H9 (cell line): ENCODE measurements at regions not wholly inside any gene's neighbourhood (a gene's known extent, or its start where the extent isn't known, plus 50 kb on each side); places are given as distances from the start of the nearest gene placed in this dataset.

Source experiments
- DNase-seq: peaks from one replicate; pipeline ENCODE4 v3.0.0-alpha.2; 2017
- H2AFZ ChIP-seq: one replicate; pipeline ENCODE4 v1.6.1; 2013; ENCODE audit warnings: mild to moderate bottlenecking, low read length, control low read depth, moderate library complexity
- H2AK5ac ChIP-seq: 2 replicates; pipeline ENCODE4 v1.6.1; 2013; ENCODE audit warnings: low read length, control low read depth, mixed read lengths; ENCODE audit not compliant: insufficient read length
- H2BK120ac ChIP-seq: one replicate; pipeline ENCODE4 v1.6.1; 2013; ENCODE audit warnings: low read depth, mild to moderate bottlenecking, low read length, control low read depth, inconsistent platforms; ENCODE audit not compliant: poor library complexity, severe bottlenecking
- H2BK12ac ChIP-seq: 2 replicates; pipeline ENCODE4 v1.6.1; 2013; ENCODE audit warnings: low read length, control low read depth, mixed read lengths, low read depth; ENCODE audit not compliant: insufficient read length
- H2BK15ac ChIP-seq: 2 replicates; pipeline ENCODE4 v1.6.1; 2013; ENCODE audit warnings: low read depth, low read length, control low read depth
- H2BK20ac ChIP-seq: one replicate; pipeline ENCODE4 v1.6.1; 2013; ENCODE audit warnings: low read depth, mild to moderate bottlenecking, low read length, control low read depth, inconsistent platforms; ENCODE audit not compliant: poor library complexity, severe bottlenecking
- H2BK5ac ChIP-seq: 2 replicates; pipeline ENCODE4 v1.6.1; 2013; ENCODE audit warnings: low read length, control low read depth, mixed read lengths; ENCODE audit not compliant: insufficient read length
- H3K14ac ChIP-seq: 2 replicates; pipeline ENCODE4 v1.6.1; 2013; ENCODE audit warnings: low read length, control low read depth; ENCODE audit not compliant: insufficient read depth
- H3K18ac ChIP-seq: 2 replicates; pipeline ENCODE4 v1.6.1; 2013; ENCODE audit warnings: low read depth, mild to moderate bottlenecking, mixed read lengths, low read length, control low read depth; ENCODE audit not compliant: insufficient read length
- H3K23ac ChIP-seq: 2 replicates; pipeline ENCODE4 v1.6.1; 2013; ENCODE audit warnings: low read length, control low read depth, mixed read lengths, low read depth; ENCODE audit not compliant: insufficient read length
- H3K23me2 ChIP-seq: 2 replicates; pipeline ENCODE4 v1.6.1; 2013; ENCODE audit warnings: low read depth, mild to moderate bottlenecking, mixed read lengths, low read length, control low read depth; ENCODE audit not compliant: insufficient read length, poor library complexity, severe bottlenecking
- H3K27ac ChIP-seq: 2 replicates; pipeline ENCODE4 v1.5.1; 2013; ENCODE audit warnings: low read length, control low read depth, mixed read lengths, low read depth; ENCODE audit not compliant: insufficient read length
- H3K27me3 ChIP-seq: 2 replicates; pipeline ENCODE4 v1.6.1; 2013; ENCODE audit warnings: low read length, control low read depth, inconsistent platforms; ENCODE audit not compliant: insufficient read depth
- H3K4ac ChIP-seq: 2 replicates; pipeline ENCODE4 v1.6.1; 2013; ENCODE audit warnings: low read depth, mild to moderate bottlenecking, control low read depth, inconsistent platforms, low read length, moderate library complexity
- H3K4me1 ChIP-seq: 2 replicates; pipeline ENCODE4 v1.6.1; 2013; ENCODE audit warnings: low read length, control low read depth, inconsistent platforms; ENCODE audit not compliant: insufficient read depth
- H3K4me2 ChIP-seq: 2 replicates; pipeline ENCODE4 v1.6.1; 2013; ENCODE audit warnings: low read length, control low read depth, mixed read lengths; ENCODE audit not compliant: insufficient read length, insufficient read depth
- H3K56ac ChIP-seq: 2 replicates; pipeline ENCODE4 v1.6.1; 2013; ENCODE audit warnings: low read depth, mild to moderate bottlenecking, mixed read lengths, low read length, control low read depth; ENCODE audit not compliant: insufficient read length
- H3K79me1 ChIP-seq: 2 replicates; pipeline ENCODE4 v1.6.1; 2013; ENCODE audit warnings: low read depth, mild to moderate bottlenecking, moderate library complexity, low read length, control low read depth, inconsistent platforms; ENCODE audit not compliant: insufficient read depth, poor library complexity, severe bottlenecking
- H3K79me2 ChIP-seq: 2 replicates; pipeline ENCODE4 v1.6.1; 2013; ENCODE audit warnings: low read length, control low read depth, inconsistent platforms; ENCODE audit not compliant: insufficient read depth
- H3K9ac ChIP-seq: 2 replicates; pipeline ENCODE4 v1.6.1; 2013; ENCODE audit warnings: low read length, control low read depth, mixed read lengths; ENCODE audit not compliant: insufficient read length; ENCODE audit errors: extremely low read depth
- H3K9me3 ChIP-seq: one replicate; pipeline ENCODE4 v1.6.1; 2013; ENCODE audit warnings: low read depth, low read length, inconsistent platforms; ENCODE audit not compliant: control insufficient read depth
- H3T11ph ChIP-seq: one replicate; pipeline ENCODE4 v1.6.1; 2013; ENCODE audit warnings: mild to moderate bottlenecking, low read length, control low read depth, inconsistent platforms
- H4K20me1 ChIP-seq: one replicate; pipeline ENCODE4 v1.6.1; 2013; ENCODE audit not compliant: control insufficient read depth, insufficient read length, insufficient read depth
- H4K5ac ChIP-seq: 2 replicates; pipeline ENCODE4 v1.6.1; 2013; ENCODE audit warnings: low read depth, mild to moderate bottlenecking, mixed read lengths, low read length, control low read depth; ENCODE audit not compliant: insufficient read length
- H4K8ac ChIP-seq: replicated peaks from 2 replicates; pipeline ENCODE4 v1.6.1; 2013; ENCODE audit warnings: low read length, control low read depth, mixed read lengths, low read depth; ENCODE audit not compliant: insufficient read length
- H4K91ac ChIP-seq: 2 replicates; pipeline ENCODE4 v1.6.1; 2013; ENCODE audit warnings: low read depth, mild to moderate bottlenecking, moderate library complexity, mixed read lengths, low read length, control low read depth; ENCODE audit not compliant: insufficient read length
- H3K27ac Mint-ChIP-seq, 3 experiments: 2 replicates in 2 of 3; 3 replicates in 1 of 3; pipeline ENCODE4 v1.8.0; 2020 to 2021; ENCODE audit warnings: mixed read lengths in 3 of 3, mild to moderate bottlenecking in 1 of 3, moderate library complexity in 1 of 3
- H3K27me3 Mint-ChIP-seq: 2 replicates; pipeline ENCODE4 v1.8.0; 2021; ENCODE audit warnings: low read depth, mild to moderate bottlenecking, moderate library complexity, mixed read lengths
- H3K36me3 Mint-ChIP-seq, 3 experiments: 2 replicates in 2 of 3; 3 replicates in 1 of 3; pipeline ENCODE4 v1.8.0; 2020 to 2021; ENCODE audit warnings: low read depth in 3 of 3, mixed read lengths in 3 of 3; ENCODE audit not compliant: insufficient read depth in 1 of 3
- H3K4me1 Mint-ChIP-seq, 2 experiments: 2 replicates each; pipeline ENCODE4 v1.8.0; 2020; ENCODE audit warnings: mixed read lengths in 2 of 2
- H3K4me3 Mint-ChIP-seq, 2 experiments: 2 replicates in 1 of 2; 3 replicates in 1 of 2; pipeline ENCODE4 v1.8.0; 2020 to 2021; ENCODE audit warnings: mild to moderate bottlenecking in 2 of 2, mixed read lengths in 2 of 2, moderate library complexity in 1 of 2
- H3K9me3 Mint-ChIP-seq, 2 experiments: 2 replicates in 1 of 2; 3 replicates in 1 of 2; pipeline ENCODE4 v1.8.0; 2020; ENCODE audit warnings: mild to moderate bottlenecking in 2 of 2, mixed read lengths in 2 of 2, moderate library complexity in 1 of 2
- CTCF ChIP-seq: fragments of 200-600 bp; sonication (generic); conservative IDR thresholded peaks from 3 replicates; pipeline ENCODE4 v1.8.0; 2021; ENCODE audit warnings: antibody characterized with exemption, mild to moderate bottlenecking
- WGBS: extraction: QIAGEN DNeasy Blood & Tissue Kit; methylation state at CpG from one replicate; pipeline ENCODE4 v1.1.7; 2013; ENCODE audit warnings: missing lambda C conversion rate, low lambda C conversion rate, mixed read lengths; ENCODE audit not compliant: insufficient read length; ENCODE audit errors: extremely low coverage; 5-methylcytosine and 5-hydroxymethylcytosine counted together

GRCh38 chr3:191624299-191624698 is 163.3 kb downstream of the PYDC2 start:
- Histone ChIP-seq H2AFZ (no peak overlapping the region), H2AK5ac (no peak overlapping the region), H3K27ac (no peak overlapping the region), H3K4ac (no peak overlapping the region), H3K79me2 (no peaks in the 10 kb centered on the region), H3K4me1 (no peaks in the 10 kb centered on the region; the same call in 1 of the 2 replicates), H4K5ac (no peak overlapping the region), H3K14ac (no peak overlapping the region), H2BK120ac (no peak overlapping the region), H3T11ph (no peak overlapping the region), H3K27me3 (no peaks in the 10 kb centered on the region), H3K23me2 (no peaks in the 10 kb centered on the region), H3K9ac (no peak overlapping the region), H4K8ac (no peak overlapping the region), H3K4me2 (no peak overlapping the region), H3K23ac (no peak overlapping the region), H3K18ac (no peak overlapping the region), H4K91ac (no peak overlapping the region), H3K56ac (no peak overlapping the region), H4K20me1 (no peaks in the 10 kb centered on the region), H2BK15ac (no peak overlapping the region), H3K9me3 (no peaks in the 10 kb centered on the region), H2BK5ac (no peak overlapping the region), H3K79me1 (no peaks in the 10 kb centered on the region), H2BK12ac (no peak overlapping the region), H2BK20ac (no peak overlapping the region)
- Mint-ChIP-seq H3K36me3 (peaks cover 0 to 3% (median 0%) of the 10 kb centered on the region in 3 experiments; a peak in 1 of 7 replicates), H3K4me1 (peaks cover 6 to 11% of the 10 kb centered on the region in 2 experiments), H3K4me3 (no peak overlapping the region), H3K27me3 (no peaks in the 10 kb centered on the region), H3K9me3 (peaks cover 0 to 3% of the 10 kb centered on the region in 2 experiments; a peak in 1 of 5 replicates), H3K27ac (no peak overlapping the region)
- WGBS, result no CpG with 5 or more reads among the region's 1 CpG
- TF ChIP-seq CTCF, result no peak
- DNase-seq, result no peak
